Brain microvascular endothelial cell (primary cell): ENCODE measurements at regions not wholly inside any gene's neighbourhood (a gene's known extent, or its start where the extent isn't known, plus 50 kb on each side); places are given as distances from the start of the nearest gene placed in this dataset.

Experiments
- DNase-seq: peaks from one replicate; pipeline ENCODE4 v3.0.0-alpha.2; 2020
- H3K27ac ChIP-seq: fragments of 250-450 bp; sonication (Bioruptor Pico); 2 replicates; pipeline ENCODE4 v1.5.1; 2020; ENCODE audit warnings: mild to moderate bottlenecking, moderate library complexity
- H3K27me3 ChIP-seq: fragments of 250-450 bp; sonication (Bioruptor Pico); replicated peaks from 2 replicates; pipeline ENCODE4 v1.5.1; 2020; ENCODE audit warnings: mild to moderate bottlenecking
- H3K36me3 ChIP-seq: fragments of 250-450 bp; sonication (Bioruptor Pico); replicated peaks from 2 replicates; pipeline ENCODE4 v1.5.1; 2020; ENCODE audit warnings: mild to moderate bottlenecking
- H3K4me3 ChIP-seq: 2 replicates; pipeline ENCODE4 v1.5.1; 2011; ENCODE audit warnings: low read depth, mild to moderate bottlenecking, control low read depth, low read length, moderate library complexity
- CTCF ChIP-seq: IDR thresholded peaks from 2 replicates; pipeline ENCODE4 v1.5.1; 2011; ENCODE audit warnings: low read depth, mild to moderate bottlenecking, moderate library complexity, low read length, control low read depth, inconsistent platforms; ENCODE audit errors: missing control alignments
- in situ Hi-C: cut with HindIII; loops from 2 replicates; pipeline ENCODE4 v1.10.0; 2017; ENCODE audit warnings: low sequenced_read_pairs, low pct_ligation_motif_present

- Histone ChIP-seq H3K36me3 (no peaks in the 10 kb centered on the region), H3K4me3 (no peak overlapping the region), H3K27ac (no peak overlapping the region), H3K27me3 (no peaks in the 10 kb centered on the region)
- DNase-seq = no peak
- TF ChIP-seq CTCF = no peak
- in situ Hi-C loops = no loop called here
Measured at GRCh38 chr1:115225993-115226685, 111.9 kb downstream of the NGF start.

- no peak for TF ChIP-seq CTCF
- no peak for DNase-seq
- H3K36me3 ChIP-seq = no peaks in the 10 kb centered on the region
- in situ Hi-C loops = no loop called here
- H3K4me3 ChIP-seq = no peak overlapping the region
- H3K27me3 ChIP-seq = no peaks in the 10 kb centered on the region
- no peak overlapping the region for H3K27ac ChIP-seq
Measured at GRCh38 chr1:115224636-115225035, 113.4 kb downstream of the NGF start.

DNA sequence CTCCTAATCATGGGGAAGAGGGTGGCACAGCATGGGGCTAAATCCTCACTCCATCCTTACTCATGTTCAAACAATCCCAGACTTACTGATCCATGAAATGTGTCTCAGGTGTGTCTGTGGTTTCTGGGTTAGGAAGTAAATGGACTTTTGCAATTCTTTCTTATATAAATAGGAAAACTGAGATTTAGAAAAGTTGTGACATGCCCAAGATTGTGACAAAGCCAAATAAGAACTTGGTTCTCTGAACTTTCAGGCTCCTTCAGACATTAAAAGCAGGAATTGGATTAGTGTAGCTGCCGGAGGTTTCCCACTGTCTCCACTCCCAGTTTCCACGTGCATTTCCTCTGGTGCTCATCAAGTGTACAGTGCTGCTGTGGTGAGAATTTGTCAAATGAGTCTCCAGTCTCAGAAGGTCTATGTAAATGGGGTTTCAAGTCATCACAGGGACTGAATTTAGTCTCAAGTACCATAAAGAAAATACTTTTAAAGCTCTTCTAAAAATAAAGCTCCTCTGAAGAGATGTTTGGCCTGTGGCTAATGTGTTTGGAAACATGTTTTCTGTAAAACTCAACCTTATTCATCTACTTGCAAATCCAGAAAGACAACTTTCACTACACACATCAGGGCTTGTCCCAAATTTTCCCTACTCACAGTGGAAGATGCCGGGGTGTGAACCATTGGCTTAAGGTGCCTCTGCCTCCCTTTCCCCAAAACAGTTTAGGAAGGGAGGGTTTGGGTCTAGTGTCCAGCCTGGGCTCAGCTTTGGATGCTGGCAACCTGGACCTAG lies 115.2 kb downstream of the NGF start:
- DNase-seq = no peak
- Histone ChIP-seq H3K27me3 (no peaks in the 10 kb centered on the region), H3K27ac (no peak overlapping the region), H3K36me3 (no peaks in the 10 kb centered on the region), H3K4me3 (no peak overlapping the region)
- in situ Hi-C loops = no loop called here
- no peak for TF ChIP-seq CTCF

- H3K4me3 ChIP-seq = no peak overlapping the region
- no peaks in the 10 kb centered on the region for H3K36me3 ChIP-seq
- no peak for DNase-seq
- no peaks in the 10 kb centered on the region for H3K27me3 ChIP-seq
- H3K27ac ChIP-seq = no peak overlapping the region
- in situ Hi-C loops = no loop called here
- TF ChIP-seq CTCF = no peak
Measured at GRCh38 chr1:115220340-115221270, 117.4 kb downstream of the NGF start.

DNA sequence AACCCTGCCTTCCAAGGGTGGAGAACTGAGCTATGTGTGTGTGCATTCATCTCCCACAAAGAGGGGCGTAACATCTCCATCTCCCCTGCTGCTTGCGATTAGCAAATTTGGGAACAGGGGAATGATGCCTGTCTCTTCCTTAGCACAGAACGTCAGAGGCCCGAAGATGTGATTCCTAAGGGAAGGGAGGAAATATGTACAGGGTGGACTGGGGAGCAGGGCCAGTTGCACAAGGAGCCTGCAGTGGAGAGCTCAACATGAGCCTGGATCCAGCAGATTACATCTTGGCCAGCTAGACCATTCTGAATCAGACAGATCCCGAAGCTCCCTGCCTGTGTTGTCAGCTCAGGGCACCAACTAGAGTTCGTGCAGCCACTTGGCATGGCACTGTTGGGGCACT lies 118.1 kb downstream of the NGF start:
- Histone ChIP-seq H3K4me3 (no peak overlapping the region), H3K27me3 (no peaks in the 10 kb centered on the region), H3K27ac (no peak overlapping the region), H3K36me3 (no peaks in the 10 kb centered on the region)
- in situ Hi-C loops = no loop called here
- no peak for TF ChIP-seq CTCF
- no peak for DNase-seq
